ENCODE measurements at regions not wholly inside any gene's neighbourhood (a gene's known extent, or its start where the extent isn't known, plus 50 kb on each side); places are given as distances from the start of the nearest gene placed in this dataset.
"Not testable (repeated sequence)": the region's sequence is repeated elsewhere in the genome, so short reads cannot be mapped to it uniquely, and the experiment has no call there.

DNA sequence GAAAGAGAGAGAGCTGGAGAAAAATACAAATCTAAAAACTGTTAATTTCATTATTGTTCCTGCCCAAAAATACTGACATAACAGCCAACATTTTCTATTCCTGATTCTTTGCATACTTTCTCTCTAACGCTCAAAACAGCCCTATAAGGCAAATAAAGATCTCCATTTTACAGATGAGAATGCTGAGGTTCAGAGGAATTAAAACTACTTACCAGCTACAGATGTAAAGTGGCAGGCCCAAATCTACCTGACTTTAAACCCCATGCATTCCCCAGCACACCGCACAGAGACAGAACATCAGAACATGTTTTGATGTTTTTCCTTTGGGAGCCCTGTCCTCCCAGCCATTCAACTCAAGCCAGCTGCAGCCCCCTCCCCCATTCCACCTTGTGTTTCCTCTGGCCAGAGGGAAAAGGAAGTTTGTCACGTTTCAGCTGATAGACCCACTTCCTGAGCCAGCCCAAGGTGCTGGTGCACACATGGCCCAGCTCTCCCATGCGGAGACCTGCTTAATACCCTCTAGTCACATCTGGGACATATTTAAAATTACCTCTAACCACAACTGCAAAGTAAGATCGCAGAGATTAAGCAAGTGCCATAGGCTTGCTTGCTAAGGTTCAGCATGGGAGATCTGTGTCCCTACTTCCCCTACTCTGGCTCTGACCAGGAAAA lies 133.1 kb upstream of the NFIA start:
- no peak for DNase-seq

GRCh38 chr1:60948486-60948885 lies 133.9 kb upstream of the NFIA start:
- DNase-seq = no peak

GRCh38 chr1:60947367-60947766 lies 135.0 kb upstream of the NFIA start:
- no peak for DNase-seq

- DNase-seq = no peak
Measured at GRCh38 chr1:60942896-60943638, 139.3 kb upstream of the NFIA start.

DNA sequence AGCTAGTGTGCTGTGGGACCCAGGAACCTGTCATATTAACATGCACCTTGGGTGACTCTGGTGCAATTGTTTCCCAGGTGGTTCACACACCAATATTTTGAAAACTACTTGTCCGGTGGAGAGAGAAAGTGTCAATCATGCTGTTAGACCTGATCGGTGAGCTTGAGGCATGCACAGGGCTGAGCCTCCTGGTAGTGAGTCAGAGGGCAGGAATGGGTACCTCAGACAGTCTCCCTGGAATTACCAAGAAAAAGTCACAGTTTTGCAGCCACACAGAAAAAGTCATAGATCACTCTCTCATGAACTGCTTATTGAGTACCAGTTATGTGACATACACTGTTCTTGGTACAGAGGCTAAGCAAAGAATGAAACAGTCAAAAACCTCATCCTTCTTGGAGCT lies 140.1 kb upstream of the NFIA start:
- DNase-seq = no peak

- DNase-seq = not testable (repeated sequence)
Measured at GRCh38 chr1:60940685-60941084, 141.7 kb upstream of the NFIA start.

GRCh38 chr1:60937720-60938119 lies 144.6 kb upstream of the NFIA start:
- DNase-seq = no peak

DNA sequence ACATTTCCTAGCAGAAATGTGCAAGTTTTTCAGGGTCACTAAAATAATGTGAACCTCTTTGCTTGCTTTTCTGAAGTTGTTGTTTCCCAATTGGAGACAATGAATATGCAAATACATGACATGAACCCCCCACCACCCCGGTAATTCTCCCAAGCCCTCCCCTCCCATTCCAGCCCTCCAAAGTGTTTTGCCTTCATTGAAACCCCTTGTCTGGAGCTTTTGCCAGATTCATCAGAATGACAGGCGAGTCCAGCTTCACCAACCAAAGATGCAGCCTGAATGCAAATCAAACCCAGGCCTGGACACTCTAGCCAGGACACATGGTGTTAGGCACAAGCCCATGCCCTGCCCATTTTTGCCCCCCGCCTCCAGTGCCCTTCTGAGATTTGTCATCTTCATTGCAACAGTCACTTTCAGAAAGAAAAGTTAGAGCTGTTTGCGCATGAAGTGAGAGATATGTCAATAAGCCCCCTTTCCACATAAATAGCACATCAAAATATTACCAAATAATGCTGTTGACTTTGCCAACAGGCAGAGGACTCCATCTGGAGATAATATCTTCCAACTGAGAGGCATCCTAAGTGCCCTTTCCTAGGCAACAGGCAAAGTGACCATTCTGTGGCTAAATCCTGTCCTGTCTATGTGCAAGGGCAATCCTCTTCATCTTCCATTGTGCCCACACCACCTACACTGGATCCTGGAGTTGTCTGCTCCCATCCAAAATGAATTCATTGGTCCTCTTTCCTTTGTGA lies 145.6 kb upstream of the NFIA start:
- DNase-seq = no peak

- DNase-seq = no peak
Measured at GRCh38 chr1:60936163-60936562, 146.2 kb upstream of the NFIA start.

- no peak for DNase-seq
Measured at GRCh38 chr1:60935599-60936110, 146.7 kb upstream of the NFIA start.

- no peak for DNase-seq
Measured at GRCh38 chr1:60930130-60930529, 152.2 kb upstream of the NFIA start.

DNA sequence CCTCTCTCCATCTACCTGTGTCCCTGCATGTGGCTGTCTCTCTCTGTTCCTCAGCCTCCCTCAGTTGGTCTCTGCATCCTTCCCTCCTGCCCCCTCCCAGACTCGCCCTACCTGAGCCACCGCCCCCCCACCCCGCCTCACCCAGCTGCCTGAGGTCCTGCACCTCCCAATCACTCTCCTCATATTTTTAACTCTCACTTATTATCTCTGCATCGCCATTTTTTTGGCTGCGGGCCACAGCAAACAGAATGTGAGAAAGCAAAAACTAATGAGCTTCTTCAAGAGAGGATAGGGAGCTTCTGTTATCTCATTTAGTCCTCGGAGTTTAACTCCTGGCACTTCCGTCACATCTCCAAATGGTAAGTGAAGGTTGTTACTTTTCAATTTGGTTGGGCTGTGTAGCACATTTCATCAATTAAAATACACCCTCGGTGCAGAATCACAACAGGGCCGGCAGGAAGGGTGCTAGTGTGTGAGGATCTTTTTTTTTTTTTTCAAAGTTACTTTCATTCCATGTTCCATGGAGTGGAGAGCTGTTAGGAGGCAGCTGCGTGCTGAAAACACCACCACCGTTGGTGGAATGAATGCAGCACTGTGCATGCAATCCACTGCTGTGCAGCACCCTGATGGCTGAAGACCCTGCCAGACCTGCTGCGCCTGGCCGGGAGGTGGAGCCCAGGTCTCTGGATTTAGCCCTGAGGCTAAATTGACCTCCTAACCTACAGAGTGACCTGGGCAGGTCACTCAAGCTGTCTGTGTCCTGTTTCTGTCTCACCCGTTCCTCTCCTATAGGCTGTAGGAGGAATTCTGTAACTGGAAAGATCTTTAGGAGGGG lies 157.2 kb upstream of the NFIA start:
- DNase-seq = no peak

DNA sequence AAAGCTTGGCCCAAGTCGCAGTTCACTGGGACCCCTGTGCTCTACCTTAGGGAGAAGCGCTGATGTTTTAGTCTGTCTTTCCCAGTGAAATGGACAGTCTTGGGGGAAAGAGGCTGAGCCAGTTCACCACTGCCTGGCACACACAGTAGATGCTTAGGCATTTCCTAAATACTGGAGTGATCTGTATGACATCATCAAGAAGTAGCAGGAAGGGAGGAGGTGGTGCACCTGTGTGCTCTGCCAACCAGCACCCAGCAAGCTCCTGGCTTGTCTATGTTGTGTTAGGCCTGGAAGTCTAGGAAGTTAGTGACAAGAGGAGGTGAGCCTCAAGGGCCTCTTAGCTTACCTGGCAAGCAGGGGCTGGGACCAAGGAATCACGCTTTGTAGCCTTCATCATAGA lies 158.2 kb upstream of the NFIA start:
- DNase-seq = no peak

- no peak for DNase-seq
Measured at GRCh38 chr1:60923389-60924087, 158.8 kb upstream of the NFIA start.

DNA sequence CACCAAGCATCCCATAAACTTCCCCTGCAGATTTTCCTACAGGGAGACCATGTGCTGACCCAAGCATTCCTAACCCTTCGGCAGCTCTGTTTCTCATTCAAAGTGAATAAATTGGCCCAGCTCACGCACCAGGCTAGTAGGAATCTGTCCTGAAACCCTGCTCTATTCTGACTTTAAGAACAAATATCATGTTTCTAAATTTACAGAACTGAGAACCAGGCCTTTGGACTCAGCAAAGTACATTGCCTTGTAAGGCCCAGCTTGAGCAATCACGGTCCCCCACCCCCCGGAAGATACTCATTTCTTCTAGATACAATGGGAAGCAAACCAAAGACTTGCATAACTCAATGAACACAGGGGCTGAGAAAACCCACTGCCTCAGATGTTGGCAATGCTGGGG lies 160.1 kb upstream of the NFIA start:
- DNase-seq = no peak

- DNase-seq = peak; percentile 20
Measured at GRCh38 chr1:60921175-60921574, 161.2 kb upstream of the NFIA start.

DNA sequence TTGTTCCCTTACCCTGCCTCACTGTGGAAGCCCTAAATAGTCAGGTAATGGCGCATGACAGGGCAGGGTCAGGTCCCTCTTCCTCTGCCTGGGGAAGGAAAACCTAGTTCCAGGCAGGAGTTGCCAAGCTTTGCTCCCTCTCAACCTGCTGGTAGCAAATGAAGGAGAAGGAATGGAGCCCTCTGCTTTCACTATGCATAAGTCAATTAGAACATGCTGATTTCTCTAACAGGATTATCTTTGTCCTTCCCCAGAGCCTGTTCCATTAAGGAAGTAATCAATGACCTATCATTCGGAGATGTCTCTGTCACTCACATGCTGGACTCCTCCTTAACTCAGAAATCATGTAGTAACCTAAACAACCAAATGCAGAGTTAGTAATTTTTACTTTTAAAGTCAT lies 161.8 kb upstream of the NFIA start:
- no peak for DNase-seq

DNA sequence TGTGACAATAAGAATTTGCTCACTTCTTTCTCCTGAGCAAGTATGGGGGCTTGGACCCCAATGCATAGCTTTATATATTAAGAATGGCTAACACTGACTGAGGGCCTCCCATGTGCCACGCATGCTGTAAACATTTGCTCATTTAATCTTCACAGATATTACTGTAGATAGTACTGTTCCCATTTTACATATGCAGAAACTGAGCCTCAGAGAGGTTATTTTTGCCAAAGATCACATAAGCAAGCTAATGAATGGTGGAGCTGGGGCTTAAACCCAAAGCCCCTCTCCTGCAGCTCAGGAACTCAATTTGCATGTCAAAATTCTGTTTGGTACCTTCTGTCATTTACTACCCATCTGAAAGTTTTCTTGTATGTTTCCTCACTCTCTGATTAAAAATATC lies 163.5 kb upstream of the NFIA start:
- DNase-seq = no peak

DNA sequence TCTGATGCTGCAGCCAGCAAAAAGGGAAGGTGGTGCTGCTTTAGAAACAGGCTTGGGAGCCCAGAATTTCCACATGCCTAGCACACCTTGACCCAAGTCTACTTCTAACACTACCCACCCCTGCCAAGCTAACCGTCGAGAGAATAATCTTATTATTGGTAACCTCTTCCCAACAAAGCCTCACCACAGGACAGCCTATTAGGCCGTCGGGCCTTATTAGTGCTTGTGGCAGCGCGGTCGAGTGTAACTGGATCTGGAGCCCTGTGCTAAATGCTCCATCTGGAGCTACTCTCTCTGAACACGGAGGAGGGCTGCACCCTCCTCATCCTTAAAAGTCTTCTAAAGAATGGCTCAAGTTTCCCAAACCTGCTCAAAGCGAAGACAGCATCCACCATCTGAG lies 165.5 kb upstream of the NFIA start:
- DNase-seq = peak; percentile 93

- DNase-seq = peak; percentile 40
Measured at GRCh38 chr1:60916199-60916598, 166.2 kb upstream of the NFIA start.

- DNase-seq = no peak
Measured at GRCh38 chr1:60915441-60915840, 166.9 kb upstream of the NFIA start.

DNA sequence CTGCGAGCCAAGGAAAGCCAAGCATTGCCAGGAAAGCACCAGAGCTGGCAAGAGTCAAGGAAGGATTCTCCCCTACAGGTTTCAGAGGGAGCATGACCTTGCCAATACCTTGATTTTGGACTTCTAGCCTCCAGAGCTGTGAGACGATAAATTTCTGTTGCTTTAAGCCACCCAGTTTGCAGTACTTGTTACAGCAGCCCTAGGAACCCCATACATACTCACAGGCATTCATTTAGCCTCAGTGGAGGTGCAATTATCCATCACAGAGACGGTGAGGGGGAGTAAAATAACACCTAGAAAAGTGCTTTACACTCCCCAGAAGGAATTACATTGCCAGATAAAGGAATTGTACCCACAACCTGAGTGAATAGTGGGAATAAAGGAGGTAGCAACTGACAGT lies 167.4 kb upstream of the NFIA start:
- DNase-seq = no peak
